ENCODE measurements at regions not wholly inside any gene's neighbourhood (a gene's known extent, or its start where the extent isn't known, plus 50 kb on each side); places are given as distances from the start of the nearest gene placed in this dataset.

- H3K9me3 ChIP-seq (ENCODE audit: insufficient read depth, low read depth, low read length): no peaks in the 10 kb centered on the region
- 0 out of 2 replicates have a peak, but pooled peaks cover 4% of the 10 kb centered on the region for H3K4me1 ChIP-seq (ENCODE audit: insufficient read depth, low read length)
- H3K4me3 ChIP-seq (ENCODE audit: low read length): no peak overlapping the region
- no peaks in the 10 kb centered on the region for H3K27me3 ChIP-seq (ENCODE audit: insufficient read depth, low read length)
- no peak overlapping the region for H3K9ac ChIP-seq (ENCODE audit: low read depth, low read length)
- H3K36me3 ChIP-seq (ENCODE audit: insufficient read depth, low read length): no peaks in the 10 kb centered on the region
- no peak overlapping the region for H3K27ac ChIP-seq (ENCODE audit: low read depth, low read length)
- WGBS: 94% methylated on average over 11 of the region's 11 CpGs
Observed at GRCh38 chr2:128818704-128819491, 500.2 kb upstream of the HS6ST1 start.

GRCh38 chr2:128820452-128820851, 501.8 kb upstream of the HS6ST1 start:
- Histone ChIP-seq H3K27me3 (ENCODE audit: insufficient read depth, low read length) (no peaks in the 10 kb centered on the region), H3K4me1 (ENCODE audit: insufficient read depth, low read length) (0 out of 2 replicates have a peak, but pooled peaks cover 4% of the 10 kb centered on the region), H3K36me3 (ENCODE audit: insufficient read depth, low read length) (no peaks in the 10 kb centered on the region), H3K9me3 (ENCODE audit: insufficient read depth, low read depth, low read length) (no peaks in the 10 kb centered on the region), H3K9ac (ENCODE audit: low read depth, low read length) (no peak overlapping the region), H3K27ac (ENCODE audit: low read depth, low read length) (no peak overlapping the region), H3K4me3 (ENCODE audit: low read length) (no peak overlapping the region)
- 96% methylated on average over 4 of the region's 4 CpGs for WGBS

- Histone ChIP-seq H3K9me3 (ENCODE audit: insufficient read depth, low read depth, low read length) (no peaks in the 10 kb centered on the region), H3K27ac (ENCODE audit: low read depth, low read length) (no peak overlapping the region), H3K4me3 (ENCODE audit: low read length) (no peak overlapping the region), H3K9ac (ENCODE audit: low read depth, low read length) (no peak overlapping the region), H3K27me3 (ENCODE audit: insufficient read depth, low read length) (no peaks in the 10 kb centered on the region), H3K36me3 (ENCODE audit: insufficient read depth, low read length) (no peaks in the 10 kb centered on the region), H3K4me1 (ENCODE audit: insufficient read depth, low read length) (0 out of 2 replicates have a peak, but pooled peaks cover 4% of the 10 kb centered on the region)
- WGBS: 95% methylated on average over 1 of the region's 1 CpG
Observed at GRCh38 chr2:128821010-128821409, 502.3 kb upstream of the HS6ST1 start.

- Histone ChIP-seq H3K9me3 (ENCODE audit: insufficient read depth, low read depth, low read length) (no peaks in the 10 kb centered on the region), H3K4me1 (ENCODE audit: insufficient read depth, low read length) (peaks cover 3% of the 10 kb centered on the region; the same call in 1 of the 2 replicates), H3K27me3 (ENCODE audit: insufficient read depth, low read length) (no peaks in the 10 kb centered on the region), H3K27ac (ENCODE audit: low read depth, low read length) (no peak overlapping the region), H3K36me3 (ENCODE audit: insufficient read depth, low read length) (no peaks in the 10 kb centered on the region), H3K4me3 (ENCODE audit: low read length) (no peak overlapping the region), H3K9ac (ENCODE audit: low read depth, low read length) (no peak overlapping the region)
- 60% methylated on average over 7 of the region's 8 CpGs for WGBS
Observed at GRCh38 chr2:128832946-128833663, 514.4 kb upstream of the HS6ST1 start.

- Histone ChIP-seq H3K9ac (ENCODE audit: low read depth, low read length) (no peak overlapping the region), H3K4me1 (ENCODE audit: insufficient read depth, low read length) (peaks cover 3% of the 10 kb centered on the region; the same call in 1 of the 2 replicates), H3K27ac (ENCODE audit: low read depth, low read length) (no peak overlapping the region), H3K27me3 (ENCODE audit: insufficient read depth, low read length) (no peaks in the 10 kb centered on the region), H3K9me3 (ENCODE audit: insufficient read depth, low read depth, low read length) (no peaks in the 10 kb centered on the region), H3K36me3 (ENCODE audit: insufficient read depth, low read length) (no peaks in the 10 kb centered on the region), H3K4me3 (ENCODE audit: low read length) (no peak overlapping the region)
- WGBS: 94% methylated on average over 6 of the region's 6 CpGs
Observed at GRCh38 chr2:128833664-128834027, 515.0 kb upstream of the HS6ST1 start.

- H3K9ac ChIP-seq (ENCODE audit: low read depth, low read length): no peak overlapping the region
- H3K27me3 ChIP-seq (ENCODE audit: insufficient read depth, low read length): no peaks in the 10 kb centered on the region
- H3K27ac ChIP-seq (ENCODE audit: low read depth, low read length): no peak overlapping the region
- no peaks in the 10 kb centered on the region for H3K9me3 ChIP-seq (ENCODE audit: insufficient read depth, low read depth, low read length)
- H3K36me3 ChIP-seq (ENCODE audit: insufficient read depth, low read length): no peaks in the 10 kb centered on the region
- no peak overlapping the region for H3K4me3 ChIP-seq (ENCODE audit: low read length)
- WGBS: 93% methylated on average over 8 of the region's 8 CpGs
- peaks cover 3% of the 10 kb centered on the region; the same call in 1 of the 2 replicates for H3K4me1 ChIP-seq (ENCODE audit: insufficient read depth, low read length)
Observed at GRCh38 chr2:128834207-128834879, 515.7 kb upstream of the HS6ST1 start.

GRCh38 chr2:128834880-128835252, 516.2 kb upstream of the HS6ST1 start:
- no peak overlapping the region for H3K27ac ChIP-seq (ENCODE audit: low read depth, low read length)
- no peak overlapping the region for H3K4me3 ChIP-seq (ENCODE audit: low read length)
- no peaks in the 10 kb centered on the region for H3K36me3 ChIP-seq (ENCODE audit: insufficient read depth, low read length)
- H3K27me3 ChIP-seq (ENCODE audit: insufficient read depth, low read length): no peaks in the 10 kb centered on the region
- H3K9ac ChIP-seq (ENCODE audit: low read depth, low read length): no peak overlapping the region
- H3K4me1 ChIP-seq (ENCODE audit: insufficient read depth, low read length): peaks cover 3% of the 10 kb centered on the region; the same call in 1 of the 2 replicates
- WGBS: 93% methylated on average over 7 of the region's 7 CpGs
- H3K9me3 ChIP-seq (ENCODE audit: insufficient read depth, low read depth, low read length): no peaks in the 10 kb centered on the region

- peaks cover 3% of the 10 kb centered on the region; the same call in 1 of the 2 replicates for H3K4me1 ChIP-seq (ENCODE audit: insufficient read depth, low read length)
- no peaks in the 10 kb centered on the region for H3K36me3 ChIP-seq (ENCODE audit: insufficient read depth, low read length)
- WGBS: 96% methylated on average over 10 of the region's 10 CpGs
- no peaks in the 10 kb centered on the region for H3K9me3 ChIP-seq (ENCODE audit: insufficient read depth, low read depth, low read length)
- no peak overlapping the region for H3K4me3 ChIP-seq (ENCODE audit: low read length)
- no peak overlapping the region for H3K27ac ChIP-seq (ENCODE audit: low read depth, low read length)
- no peaks in the 10 kb centered on the region for H3K27me3 ChIP-seq (ENCODE audit: insufficient read depth, low read length)
- H3K9ac ChIP-seq (ENCODE audit: low read depth, low read length): no peak overlapping the region
Observed at GRCh38 chr2:128835342-128835855, 516.7 kb upstream of the HS6ST1 start.

GRCh38 chr2:128835974-128836373, 517.3 kb upstream of the HS6ST1 start:
- Histone ChIP-seq H3K27ac (ENCODE audit: low read depth, low read length) (no peak overlapping the region), H3K4me3 (ENCODE audit: low read length) (no peak overlapping the region), H3K9ac (ENCODE audit: low read depth, low read length) (no peak overlapping the region), H3K27me3 (ENCODE audit: insufficient read depth, low read length) (no peaks in the 10 kb centered on the region), H3K36me3 (ENCODE audit: insufficient read depth, low read length) (no peaks in the 10 kb centered on the region), H3K4me1 (ENCODE audit: insufficient read depth, low read length) (peaks cover 3% of the 10 kb centered on the region; the same call in 1 of the 2 replicates), H3K9me3 (ENCODE audit: insufficient read depth, low read depth, low read length) (no peaks in the 10 kb centered on the region)
- WGBS: 93% methylated on average over 6 of the region's 6 CpGs

- 95% methylated on average over 5 of the region's 5 CpGs for WGBS
- Histone ChIP-seq H3K9me3 (ENCODE audit: insufficient read depth, low read depth, low read length) (no peaks in the 10 kb centered on the region), H3K36me3 (ENCODE audit: insufficient read depth, low read length) (no peaks in the 10 kb centered on the region), H3K4me1 (ENCODE audit: insufficient read depth, low read length) (peaks cover 3% of the 10 kb centered on the region; the same call in 1 of the 2 replicates), H3K27me3 (ENCODE audit: insufficient read depth, low read length) (no peaks in the 10 kb centered on the region), H3K4me3 (ENCODE audit: low read length) (no peak overlapping the region), H3K27ac (ENCODE audit: low read depth, low read length) (no peak overlapping the region), H3K9ac (ENCODE audit: low read depth, low read length) (no peak overlapping the region)
Observed at GRCh38 chr2:128836559-128837100, 518.0 kb upstream of the HS6ST1 start.
